HS-5 (cell line): ENCODE measurements at regions not wholly inside any gene's neighbourhood (a gene's known extent, or its start where the extent isn't known, plus 50 kb on each side); places are given as distances from the start of the nearest gene placed in this dataset.
"Not testable (repeated sequence)": the region's sequence is repeated elsewhere in the genome, so short reads cannot be mapped to it uniquely, and the experiment has no call there.

Source experiments
- DNase-seq: peaks from one replicate; pipeline ENCODE4 v3.0.0-alpha.2; 2012; ENCODE audit warnings: low read depth

DNA sequence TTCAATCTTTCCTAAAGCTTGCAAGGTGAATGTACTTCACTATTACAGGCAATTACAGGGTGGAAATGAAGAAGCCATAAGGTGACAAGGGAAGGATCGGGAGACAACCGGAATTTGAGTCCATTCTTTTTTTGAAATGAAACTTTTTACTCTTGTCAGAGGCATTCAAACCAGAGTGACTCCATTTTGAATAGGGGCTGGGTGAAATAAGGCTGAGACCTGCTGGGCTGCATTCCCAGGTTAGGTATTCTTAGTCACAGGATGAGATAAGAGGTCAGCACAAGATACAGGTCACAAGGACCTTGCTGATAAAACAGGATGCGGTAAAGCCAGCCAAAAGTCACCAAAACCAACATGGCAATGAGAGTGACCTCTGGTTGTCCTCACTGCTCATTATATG is 363.3 kb downstream of the TYW1 start:
- DNase-seq = no peak

DNA sequence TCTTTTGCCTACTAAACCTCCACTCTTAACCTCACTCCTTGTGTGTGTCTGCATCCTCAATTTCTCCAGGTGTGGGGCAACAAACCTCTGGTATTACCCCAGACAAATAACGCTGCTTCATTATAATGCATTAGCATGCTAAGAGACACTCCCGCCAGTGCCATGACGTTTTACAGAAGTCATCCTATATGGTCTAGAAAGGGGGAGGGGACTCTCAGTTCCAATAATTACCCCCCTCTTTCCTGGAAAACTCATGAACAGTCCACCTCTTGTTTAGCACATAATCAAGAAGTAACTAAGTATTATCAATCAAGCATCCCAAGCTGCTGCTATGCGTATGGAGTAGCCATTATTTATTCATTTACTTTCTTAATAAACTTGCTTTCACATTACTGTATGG is 364.5 kb downstream of the TYW1 start:
- no peak for DNase-seq

DNA sequence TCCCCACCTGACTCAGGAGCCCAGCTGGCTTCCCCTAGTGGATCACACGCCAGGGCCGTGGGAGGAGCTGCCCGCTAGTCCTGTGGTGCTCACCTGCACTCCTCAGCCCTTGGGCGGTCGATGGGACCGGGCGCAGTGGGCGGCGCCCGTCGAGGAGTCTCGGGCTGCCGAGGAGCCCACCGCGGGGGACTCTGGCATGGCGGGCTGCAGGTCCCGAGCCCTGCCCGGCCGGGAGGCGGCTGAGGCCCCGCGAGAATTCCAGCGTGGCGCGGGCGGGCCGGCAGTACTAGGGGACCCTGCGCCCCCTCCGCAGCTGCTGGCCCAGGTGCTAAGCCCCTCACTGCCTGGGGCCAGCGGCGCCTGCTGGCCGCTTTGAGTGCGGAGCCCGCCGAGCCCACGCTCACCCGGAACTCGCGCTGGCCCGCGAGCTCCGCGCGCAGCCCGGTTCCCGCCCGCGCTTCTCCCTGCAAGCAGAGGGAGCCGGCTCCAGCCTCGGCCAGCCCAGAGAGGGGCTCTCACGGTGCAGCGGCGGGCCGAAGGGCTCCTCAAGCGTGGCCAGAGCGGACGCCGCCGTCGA is 367.9 kb downstream of the TYW1 start:
- no peak for DNase-seq

DNA sequence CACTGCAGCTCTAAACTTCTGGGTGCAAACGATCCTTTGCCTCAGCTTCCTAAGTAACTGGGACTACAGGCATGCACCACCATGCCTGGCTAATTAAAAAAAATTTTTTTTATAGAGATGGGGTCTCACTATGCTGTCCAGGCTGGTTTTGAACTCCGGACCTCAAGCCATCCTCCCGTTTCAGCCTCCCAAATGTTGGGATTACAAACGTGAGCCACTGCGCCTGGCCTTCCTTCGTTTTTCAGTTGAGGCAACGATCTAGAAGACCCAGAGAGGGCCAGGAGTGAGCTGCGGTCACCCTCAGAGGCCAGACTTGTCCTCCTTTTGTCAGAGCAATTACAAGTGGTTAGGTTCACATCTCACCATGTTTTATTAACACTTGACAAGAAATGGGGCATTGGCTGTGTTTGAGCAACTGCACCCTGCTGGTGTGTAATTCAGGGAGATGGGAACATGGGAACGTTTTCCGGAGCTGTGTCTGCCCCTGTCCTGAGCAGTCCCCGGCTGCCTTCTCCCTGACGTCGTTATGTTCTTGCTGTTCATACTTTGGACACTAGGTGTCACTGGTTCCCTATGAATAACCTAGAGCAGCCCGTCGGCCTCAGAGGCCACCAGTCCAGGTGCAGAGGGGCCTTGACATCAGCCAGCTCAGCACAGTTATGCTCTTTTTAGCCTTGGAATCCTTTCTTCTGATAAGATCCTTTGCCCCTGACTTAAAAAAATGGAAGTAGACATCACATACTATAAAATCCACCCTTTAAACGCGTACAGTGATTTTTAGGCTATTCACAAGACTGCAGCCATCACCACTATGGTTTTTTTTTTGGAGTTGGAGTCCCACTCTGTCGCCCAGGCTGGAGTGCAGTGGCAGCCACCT is 375.0 kb downstream of the TYW1 start:
- DNase-seq = peak; percentile 26

DNA sequence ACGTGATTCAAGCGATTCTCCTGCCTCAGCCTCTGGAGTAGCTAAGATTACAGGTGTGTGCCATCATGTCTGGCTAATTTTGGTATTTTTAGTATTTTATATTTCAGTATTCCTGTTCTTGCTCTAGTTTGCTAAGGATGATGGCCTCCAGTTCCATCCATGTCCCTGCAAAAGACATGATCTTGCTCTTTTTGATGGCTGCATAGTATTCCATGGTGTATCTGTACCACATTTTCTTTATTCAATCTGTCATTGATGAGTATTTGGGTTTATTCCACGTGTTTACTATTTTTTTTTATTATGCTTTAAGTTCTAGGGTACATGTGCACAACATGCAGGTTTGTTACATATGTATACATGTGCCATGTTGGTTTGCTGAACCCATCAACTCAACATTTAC is 376.8 kb downstream of the TYW1 start:
- DNase-seq = not testable (repeated sequence)

DNA sequence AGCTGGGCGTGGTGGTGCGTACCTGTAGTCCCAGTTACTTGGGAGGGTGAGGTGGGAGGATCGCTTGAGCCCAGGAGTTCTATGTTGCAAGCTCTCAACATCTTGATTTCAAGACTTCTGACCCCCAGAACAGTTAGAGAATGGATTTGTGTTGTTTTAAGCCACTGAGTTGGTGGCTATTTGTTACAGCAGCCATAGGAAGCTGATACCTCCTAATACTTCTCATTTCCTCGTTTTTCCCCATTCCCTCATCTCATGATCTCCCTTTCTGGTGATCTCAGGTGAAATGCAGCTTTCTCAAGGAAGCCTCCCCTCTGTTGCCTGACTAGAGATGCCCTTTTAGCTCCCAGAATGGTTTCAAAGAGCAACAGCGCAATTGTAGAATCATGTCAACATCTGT is 378.8 kb downstream of the TYW1 start:
- no peak for DNase-seq

DNA sequence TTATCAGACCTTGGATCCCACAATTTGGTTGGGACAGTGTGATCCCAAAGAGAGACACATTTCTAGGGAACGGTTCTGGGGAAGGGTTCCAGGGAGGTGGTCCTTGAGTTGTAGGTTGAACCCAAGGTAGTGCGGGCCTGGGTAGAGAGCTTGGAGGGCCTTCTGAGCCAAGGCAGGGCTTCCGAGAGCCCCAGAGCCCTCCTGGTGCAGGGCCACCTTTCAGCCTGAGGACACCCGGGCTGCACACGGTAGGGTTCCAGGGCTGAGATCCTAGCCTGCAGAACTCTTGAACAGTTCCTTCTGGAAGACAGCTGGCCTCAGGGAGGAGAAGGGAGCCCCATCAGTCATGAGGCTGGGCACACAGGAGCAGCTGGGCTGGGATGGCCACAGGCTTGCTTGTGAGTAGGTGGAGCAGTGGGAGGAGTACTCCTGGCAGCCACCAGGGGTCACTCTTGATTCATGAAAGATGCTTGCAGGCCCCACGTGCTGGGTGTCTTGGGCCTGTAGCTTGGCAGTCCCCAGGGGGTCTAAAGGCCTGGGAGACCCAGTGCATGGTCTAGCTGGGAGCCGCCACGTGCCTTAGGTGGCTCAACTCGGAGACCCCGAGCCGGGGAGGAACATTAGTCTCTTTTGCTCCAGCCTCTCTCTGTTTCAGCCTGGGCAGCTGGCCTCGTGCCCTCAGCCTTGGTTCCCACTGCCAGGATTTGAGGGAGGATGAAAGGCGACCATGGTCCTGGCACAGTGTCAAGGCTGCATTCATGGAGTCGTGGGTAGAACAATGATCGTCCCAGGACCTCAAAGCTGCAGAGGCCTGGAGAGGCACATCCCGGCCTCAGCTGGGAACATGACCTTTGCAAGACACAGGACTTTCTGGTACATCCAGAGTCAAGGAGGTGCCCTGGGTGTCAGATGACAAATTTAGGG is 381.6 kb downstream of the TYW1 start:
- DNase-seq = no peak

DNA sequence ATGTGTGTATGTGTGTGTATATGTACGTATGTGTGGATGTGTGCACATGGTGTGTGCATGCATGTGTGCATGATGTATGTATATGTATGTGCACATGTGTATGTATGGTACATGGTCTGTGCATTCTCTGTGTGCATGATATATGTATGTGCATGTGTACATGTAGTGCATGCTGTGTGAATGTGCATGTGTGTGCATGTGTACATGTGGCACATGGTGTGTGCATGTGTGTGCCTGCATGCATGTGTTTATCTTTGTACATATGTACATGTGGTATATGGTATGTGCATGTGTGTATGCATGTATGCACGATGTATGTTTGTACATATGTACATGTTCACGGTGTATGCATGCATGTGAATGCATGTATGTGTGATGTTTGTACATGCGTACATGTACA is 383.7 kb downstream of the TYW1 start:
- DNase-seq = no peak

DNA sequence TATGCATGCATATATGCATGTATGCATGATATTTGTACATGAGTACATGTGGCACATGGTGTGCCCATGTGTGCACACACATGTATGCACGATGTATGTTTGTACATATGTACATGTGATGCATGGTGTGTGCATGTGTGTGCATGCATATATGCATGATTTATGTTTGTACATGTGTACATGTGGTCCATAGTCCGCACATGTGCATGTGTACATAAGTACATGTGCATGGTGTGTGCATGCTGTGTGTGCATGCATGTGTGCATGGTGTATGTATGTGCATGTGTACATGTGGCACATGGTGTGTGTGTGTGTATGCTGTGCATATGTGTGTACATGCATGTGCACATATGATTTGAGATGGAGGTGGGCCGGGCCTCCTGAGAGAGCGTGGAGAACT is 384.2 kb downstream of the TYW1 start:
- no peak for DNase-seq

DNA sequence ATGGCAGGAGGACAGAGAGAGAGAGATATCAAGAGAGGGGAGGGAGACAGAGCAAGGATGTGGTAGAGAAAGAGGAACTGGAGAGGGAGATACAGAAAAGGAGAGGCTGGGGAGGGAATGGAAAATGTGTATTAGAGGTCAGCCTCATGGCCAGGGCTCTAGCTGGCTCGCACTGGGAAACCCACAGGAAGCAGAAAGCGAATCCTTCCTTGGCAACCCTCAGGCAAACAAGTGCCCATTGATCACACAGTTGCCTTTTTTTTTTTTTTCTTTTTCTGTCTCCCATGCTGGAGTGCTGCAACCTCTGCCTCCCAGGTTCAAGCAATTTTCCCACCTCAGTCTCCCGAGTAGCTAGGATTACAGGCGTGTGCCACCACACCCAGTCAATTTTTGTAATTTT is 391.2 kb downstream of the TYW1 start:
- DNase-seq = no peak

DNA sequence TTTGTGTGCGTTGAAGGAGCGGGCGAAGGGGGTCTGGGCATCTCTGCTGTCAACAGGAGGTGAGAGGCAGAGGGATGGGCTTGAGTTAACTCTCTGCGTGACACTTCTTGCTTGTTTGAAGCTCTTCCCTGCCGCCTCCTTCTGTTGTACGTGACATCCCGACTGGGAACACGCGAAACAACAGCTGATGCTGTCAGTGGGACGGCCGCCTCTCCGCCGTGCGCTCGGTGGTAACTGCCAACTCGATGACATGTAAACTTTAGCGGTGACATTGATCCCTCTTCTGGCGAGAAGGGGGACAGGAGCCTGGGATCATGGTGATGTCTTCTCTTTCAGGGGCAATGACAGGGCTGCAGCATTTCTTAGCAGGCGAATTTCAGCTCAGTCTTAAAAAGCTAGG is 394.5 kb downstream of the TYW1 start:
- DNase-seq = no peak

DNA sequence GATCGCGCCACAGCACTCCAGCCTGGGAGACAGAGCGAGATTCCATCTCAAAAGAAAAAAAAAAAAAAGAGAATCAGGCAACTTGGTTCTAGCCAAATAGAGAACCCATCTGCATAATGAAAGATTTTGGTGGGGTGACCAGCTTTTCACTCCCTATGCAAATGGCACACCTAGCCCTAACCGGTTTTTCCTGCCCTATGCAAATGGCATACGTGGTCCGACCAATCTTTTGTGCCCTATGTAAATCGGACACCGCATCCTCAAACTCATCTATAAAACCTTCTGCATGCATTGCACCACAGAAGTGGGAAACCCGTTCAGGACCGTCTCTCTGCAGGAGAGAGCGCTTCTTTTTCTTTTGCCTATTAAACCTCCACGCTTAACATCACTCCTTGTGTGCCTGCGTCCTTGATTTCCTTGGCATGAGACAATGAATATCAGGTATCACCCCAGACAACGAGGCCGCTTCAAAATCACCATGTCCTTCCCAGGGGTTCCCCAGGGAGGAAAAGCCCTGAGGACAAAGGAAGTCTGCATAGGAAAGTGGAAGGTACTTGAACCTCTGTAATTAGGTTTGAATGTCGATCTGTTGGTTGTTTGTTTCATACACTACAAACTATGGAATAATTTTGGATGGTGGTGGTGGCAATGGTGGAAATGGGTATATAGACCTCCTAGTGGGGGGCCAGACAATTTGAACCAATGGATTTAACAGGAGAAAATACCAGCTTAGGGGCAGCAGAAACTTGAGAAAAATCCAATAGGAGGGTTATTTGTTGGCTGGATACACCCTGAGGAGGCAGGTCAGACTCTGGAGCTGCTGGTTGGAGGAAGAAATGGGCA is 396.2 kb downstream of the TYW1 start:
- no peak for DNase-seq

DNA sequence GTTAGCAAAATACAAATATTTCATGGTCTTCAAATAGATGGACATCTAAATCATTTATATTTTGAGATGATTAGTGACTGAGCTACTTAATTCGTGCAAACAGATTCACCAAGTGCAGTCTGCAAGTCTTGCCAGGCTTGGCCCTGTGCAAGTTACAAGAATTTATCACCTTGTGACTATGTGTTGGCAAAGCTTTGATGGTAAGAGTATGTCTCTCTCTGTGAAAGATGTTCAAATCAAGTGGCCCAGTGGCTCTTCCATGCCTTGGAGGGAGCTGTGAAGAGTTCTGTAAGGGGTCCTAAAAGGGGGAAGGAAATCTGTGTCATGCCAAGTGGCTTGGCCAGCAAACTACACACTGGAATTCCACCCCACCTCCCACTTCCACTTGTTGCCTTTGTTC is 397.3 kb downstream of the TYW1 start:
- no peak for DNase-seq

DNA sequence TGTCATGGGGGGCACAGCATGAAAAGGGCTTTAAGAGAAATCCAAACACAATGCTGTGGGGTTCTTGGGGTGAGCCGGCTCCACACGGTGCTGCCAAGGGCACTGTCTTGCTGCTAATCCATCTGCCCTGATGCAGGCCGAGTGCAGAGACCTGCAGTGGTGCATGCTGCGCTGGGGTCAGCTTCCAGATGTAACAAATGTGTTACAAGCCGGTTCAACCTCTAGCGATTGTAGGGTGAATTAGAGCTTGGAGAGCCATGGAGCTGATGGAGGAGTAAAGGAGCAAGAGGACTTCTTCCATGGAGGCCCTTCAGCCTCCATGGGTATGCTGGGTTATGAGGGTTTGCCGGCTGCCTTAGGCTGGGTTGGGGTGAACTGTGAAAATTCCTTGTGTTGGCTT is 402.3 kb downstream of the TYW1 start:
- no peak for DNase-seq

DNA sequence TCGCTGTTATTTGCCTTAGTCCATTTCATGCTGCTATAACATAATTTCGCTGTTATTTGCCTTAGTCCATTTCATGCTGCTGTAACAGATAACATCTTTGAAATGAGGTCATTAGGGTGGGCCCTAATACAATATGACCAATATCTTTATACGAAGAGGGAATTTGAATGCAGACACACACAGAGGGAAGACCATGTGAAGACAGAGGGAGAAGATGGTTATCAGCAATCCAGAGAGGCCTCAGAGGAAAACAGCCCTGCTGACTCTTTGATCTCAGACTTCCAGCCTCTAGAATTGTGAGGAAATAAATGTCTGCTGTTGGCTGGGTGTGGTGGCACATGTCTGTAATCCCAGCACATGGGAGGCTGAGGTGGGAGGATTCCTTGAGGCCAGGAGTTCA is 404.9 kb downstream of the TYW1 start:
- no peak for DNase-seq

DNA sequence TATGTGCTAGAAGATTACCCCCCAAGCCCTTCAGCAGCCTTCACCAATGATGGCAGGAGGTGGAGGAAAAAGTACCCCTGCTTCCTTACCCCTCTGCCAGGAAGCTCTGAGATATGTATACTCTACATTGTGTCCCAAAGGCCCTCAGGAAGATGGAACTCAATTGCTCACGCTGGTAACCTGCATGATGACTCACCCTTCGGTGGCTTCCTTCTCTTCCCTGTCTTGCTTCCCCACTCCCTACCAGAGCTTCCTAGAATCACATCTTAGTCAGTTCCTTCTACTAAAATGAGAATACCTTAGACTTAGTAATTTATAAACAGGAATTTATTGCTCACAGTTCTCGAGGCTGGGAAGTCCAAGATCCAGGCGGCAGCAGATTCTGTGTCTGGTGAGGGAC is 405.6 kb downstream of the TYW1 start:
- no peak for DNase-seq

DNA sequence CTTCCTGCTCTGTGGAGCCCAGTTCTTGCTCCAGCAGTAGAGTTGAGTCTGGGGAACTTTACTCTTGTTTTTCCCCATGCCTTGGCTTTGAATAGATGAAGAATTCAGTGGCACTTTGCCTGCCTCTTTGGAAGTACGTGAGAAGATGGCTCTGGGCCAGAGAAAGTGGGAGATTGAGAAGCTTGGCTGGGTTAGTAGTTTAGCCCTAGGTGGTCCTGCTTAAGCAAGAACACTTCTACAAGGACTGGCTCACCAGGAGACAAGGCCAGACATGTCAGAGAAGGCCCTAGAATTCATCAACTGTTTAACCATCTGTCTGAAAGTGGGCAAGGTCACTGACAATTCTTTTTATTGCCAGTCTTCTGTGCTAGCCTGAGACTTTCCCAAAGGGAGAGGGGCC is 410.3 kb downstream of the TYW1 start:
- no peak for DNase-seq

DNA sequence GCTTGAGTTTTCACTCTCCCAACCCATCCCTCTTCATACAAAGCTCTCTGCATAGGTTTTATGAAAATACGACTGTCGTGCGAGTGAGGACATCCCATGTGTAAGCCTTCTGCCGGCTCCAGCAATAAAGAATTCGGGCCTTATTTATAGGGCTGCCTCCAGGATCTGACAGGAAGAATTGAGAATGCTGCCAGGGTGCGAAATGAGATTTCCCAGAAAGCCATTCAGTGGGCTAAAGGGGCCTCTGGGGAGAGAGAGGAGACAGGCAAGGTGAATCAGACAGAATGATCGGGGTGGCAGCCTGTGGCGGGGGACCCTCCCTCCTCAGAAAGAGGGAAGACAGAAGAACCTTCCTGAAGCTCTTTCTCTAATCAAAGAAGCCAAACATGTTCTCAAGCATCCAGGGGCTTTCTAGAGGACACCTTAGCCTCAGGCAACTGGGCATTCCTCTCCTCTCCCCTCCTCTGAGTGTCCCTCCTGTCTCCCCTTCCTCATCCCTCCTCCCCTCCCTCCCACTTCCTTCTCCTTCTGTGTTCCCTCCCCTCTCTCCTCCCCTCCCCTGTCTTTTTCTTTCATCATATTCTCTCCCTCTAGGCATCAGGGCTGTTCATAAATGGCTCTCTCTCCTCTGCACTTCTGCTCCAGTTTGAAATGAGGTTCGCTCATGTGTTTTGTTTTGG is 410.9 kb downstream of the TYW1 start:
- no peak for DNase-seq

DNA sequence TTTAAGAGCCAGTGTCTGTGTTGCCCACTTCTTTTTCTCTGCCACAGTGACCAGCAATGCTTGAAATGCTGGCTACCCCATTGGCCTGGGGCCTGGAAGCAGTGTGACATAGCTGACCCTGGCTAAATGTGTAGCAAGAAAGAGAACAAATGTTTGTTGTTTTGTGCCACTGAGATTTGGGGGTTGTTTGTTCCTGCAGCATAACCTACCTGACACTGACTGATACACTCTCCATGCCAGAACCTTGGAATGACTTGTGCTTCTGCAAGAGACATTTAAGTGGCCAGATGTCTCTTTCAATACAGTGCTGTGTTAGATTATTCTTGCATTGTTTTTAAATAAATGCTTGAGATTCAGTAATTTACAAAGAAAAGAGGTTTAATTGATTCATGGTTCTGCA is 411.5 kb downstream of the TYW1 start:
- no peak for DNase-seq

DNA sequence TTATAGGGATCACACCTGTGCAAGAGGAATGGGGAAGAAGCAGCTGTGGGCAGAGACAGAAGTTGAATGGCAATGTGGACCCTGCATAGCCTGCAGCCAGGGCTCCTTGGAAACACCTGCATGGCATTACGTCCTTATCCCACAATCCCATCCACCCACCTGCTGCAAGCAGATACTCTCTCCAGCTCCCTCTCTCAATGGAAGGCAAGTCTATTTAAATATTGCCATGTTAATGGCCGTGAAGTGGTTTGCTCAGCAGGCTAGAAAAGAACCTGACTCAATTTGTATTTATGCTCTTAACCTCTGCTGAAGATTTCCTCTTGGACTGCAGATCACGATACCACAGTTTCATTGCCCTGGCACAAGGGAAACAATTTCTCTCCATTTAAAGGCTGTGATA is 417.0 kb downstream of the TYW1 start:
- DNase-seq = no peak

DNA sequence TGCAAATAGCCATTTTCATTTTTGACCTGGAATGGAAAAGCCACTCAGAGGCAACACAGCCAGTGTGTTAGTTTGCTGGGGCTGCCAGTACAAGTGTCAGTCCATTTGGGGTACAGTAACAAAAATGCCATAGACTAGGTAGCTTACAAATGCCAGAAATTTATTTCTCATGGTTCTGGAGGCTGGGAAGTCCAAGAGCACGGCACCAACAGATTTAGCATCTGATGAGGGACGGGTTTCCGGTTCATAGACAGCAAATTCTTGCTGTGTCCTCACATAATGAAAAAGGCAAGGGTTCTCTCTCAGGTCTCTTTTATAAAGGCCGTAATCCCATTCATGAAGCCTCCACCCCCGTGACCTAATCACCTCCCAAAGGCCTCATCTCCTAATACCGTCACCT is 418.2 kb downstream of the TYW1 start:
- DNase-seq = no peak
